H1 (cell line): ENCODE measurements at regions not wholly inside any gene's neighbourhood (a gene's known extent, or its start where the extent isn't known, plus 50 kb on each side); places are given as distances from the start of the nearest gene placed in this dataset.

Source experiments
- CTCF ChIA-PET: fragments of 300-600 bp; sonication (Branson Sonifier 250); formaldehyde crosslinking; loops from one replicate; lab custom pipeline; 2021; ENCODE audit not compliant: partially characterized antibody; lab: Charles Lee
- POLR2A ChIA-PET: fragments of 300-600 bp; sonication (Branson Sonifier 250); formaldehyde crosslinking; loops from one replicate; lab custom pipeline; 2021; ENCODE audit warnings: inconsistent platforms; ENCODE audit not compliant: partially characterized antibody; lab: Charles Lee
- DNase-seq, 2 experiments: peaks; one replicate each; pipeline versions ENCODE4 v3.0.0 to v3.0.0-alpha.2; 2010 to 2022; ENCODE audit warnings: low spot score in 2 of 2, low read depth in 1 of 2, mixed read lengths in 1 of 2
- FAIRE-seq: peaks from 2 replicates; lab custom pipeline; 2011; peaks lifted over from hg19 to GRCh38; lab: Jason Lieb, UNC
- H2AFZ ChIP-seq: 2 replicates; pipeline ENCODE4 v1.8.1; 2012; ENCODE audit warnings: low read length, inconsistent platforms
- H2AK5ac ChIP-seq: 2 replicates; pipeline ENCODE4 v1.6.1; 2013; ENCODE audit warnings: low read depth, low read length
- H2BK120ac ChIP-seq: replicated peaks from 2 replicates; pipeline ENCODE3; 2013; ENCODE audit warnings: low read depth, low read length, inconsistent platforms
- H2BK12ac ChIP-seq: 2 replicates; pipeline ENCODE4 v1.6.1; 2013; ENCODE audit warnings: low read depth, low read length
- H2BK15ac ChIP-seq: 2 replicates; pipeline ENCODE4 v1.6.1; 2013; ENCODE audit warnings: low read length
- H2BK20ac ChIP-seq: 2 replicates; pipeline ENCODE4 v1.6.1; 2013; ENCODE audit warnings: low read length
- H2BK5ac ChIP-seq: 2 replicates; pipeline ENCODE4 v1.6.1; 2013; ENCODE audit warnings: low read depth, low read length
- H3K14ac ChIP-seq: 2 replicates; pipeline ENCODE4 v1.6.1; 2013; ENCODE audit warnings: inconsistent platforms; ENCODE audit not compliant: insufficient read length
- H3K18ac ChIP-seq: 2 replicates; pipeline ENCODE4 v1.6.1; 2013; ENCODE audit warnings: low read length; ENCODE audit errors: extremely low read depth
- H3K23ac ChIP-seq: 2 replicates; pipeline ENCODE4 v1.6.1; 2013; ENCODE audit warnings: inconsistent platforms; ENCODE audit not compliant: insufficient read length
- H3K23me2 ChIP-seq: 2 replicates; pipeline ENCODE4 v1.6.1; 2013; ENCODE audit warnings: low read depth, low read length
- H3K27ac ChIP-seq: 2 replicates; pipeline ENCODE4 v1.6.1; 2011; ENCODE audit warnings: low read depth, low read length, inconsistent platforms
- H3K27me3 ChIP-seq, 4 experiments: replicated peaks in 1 of 4; 1 replicate in 1 of 4; 2 replicates in 3 of 4; pipeline versions ENCODE4 v1.6.1 to v1.8.1; 2011 to 2013; ENCODE audit warnings: low read length in 3 of 4, mild to moderate bottlenecking in 3 of 4, inconsistent platforms in 2 of 4, mixed read lengths in 2 of 4, moderate library complexity in 1 of 4; ENCODE audit not compliant: control insufficient read depth in 3 of 4, insufficient read depth in 3 of 4; ENCODE audit errors: extremely low read depth in 1 of 4
- H3K36me3 ChIP-seq, 4 experiments: 2 replicates each; pipeline versions ENCODE4 v1.6.1 to v1.8.1; 2011 to 2013; ENCODE audit warnings: mild to moderate bottlenecking in 4 of 4, low read length in 3 of 4, moderate library complexity in 2 of 4, control low read depth in 1 of 4, inconsistent platforms in 1 of 4; ENCODE audit not compliant: insufficient read depth in 4 of 4, control insufficient read depth in 2 of 4
- H3K4ac ChIP-seq: replicated peaks from 2 replicates; pipeline ENCODE3; 2013; ENCODE audit warnings: low read length, low read depth, mixed read lengths, inconsistent platforms; ENCODE audit not compliant: insufficient read length
- H3K4me1 ChIP-seq, 4 experiments: replicated peaks in 1 of 4; 1 replicate in 1 of 4; 2 replicates in 3 of 4; pipeline versions ENCODE4 v1.6.1 to v1.8.1; 2011 to 2013; ENCODE audit warnings: low read length in 3 of 4, inconsistent platforms in 2 of 4, mixed read lengths in 1 of 4; ENCODE audit not compliant: insufficient read depth in 4 of 4, control insufficient read depth in 3 of 4
- H3K4me2 ChIP-seq, 2 experiments: 2 replicates each; pipeline versions ENCODE4 v1.6.1 to v1.8.1; 2011 to 2013; ENCODE audit warnings: low read depth in 2 of 2, low read length in 2 of 2, control low read depth in 1 of 2, inconsistent platforms in 1 of 2, mild to moderate bottlenecking in 1 of 2; ENCODE audit not compliant: insufficient read depth in 1 of 2
- H3K4me3 ChIP-seq, 4 experiments: fragments of 200-600, 300-600 bp in 1 of 4; sonication (generic), shearing (Covaris generic), sonication (Bioruptor Twin) in 1 of 4; 2 replicates each; pipeline versions ENCODE4 v1.5.1 to v1.8.1; 2011 to 2016; ENCODE audit warnings: low read length in 4 of 4, low read depth in 3 of 4, control low read depth in 2 of 4, inconsistent platforms in 2 of 4, mild to moderate bottlenecking in 2 of 4, mixed read lengths in 1 of 4, moderate library complexity in 1 of 4; ENCODE audit not compliant: insufficient read depth in 2 of 4; ENCODE audit errors: extremely low read depth in 1 of 4
- H3K56ac ChIP-seq: replicated peaks from 2 replicates; pipeline ENCODE3; 2013; ENCODE audit warnings: low read depth, mild to moderate bottlenecking, mixed read lengths, low read length, inconsistent platforms; ENCODE audit not compliant: insufficient read length
- H3K79me1 ChIP-seq: 2 replicates; pipeline ENCODE4 v1.6.1; 2013; ENCODE audit warnings: low read depth, low read length, control low read depth
- H3K79me2 ChIP-seq, 2 experiments: 2 replicates each; pipeline versions ENCODE4 v1.6.1 to v1.8.1; 2012 to 2013; ENCODE audit warnings: low read length in 2 of 2, mild to moderate bottlenecking in 2 of 2, inconsistent platforms in 1 of 2; ENCODE audit not compliant: insufficient read depth in 2 of 2, control insufficient read depth in 1 of 2
- H3K9ac ChIP-seq, 4 experiments: replicated peaks in 1 of 4; 1 replicate in 1 of 4; 2 replicates in 3 of 4; pipeline versions ENCODE4 v1.6.1 to v1.8.1; 2011 to 2013; ENCODE audit warnings: low read depth in 3 of 4, low read length in 3 of 4, control low read depth in 2 of 4, mild to moderate bottlenecking in 2 of 4, moderate library complexity in 2 of 4, inconsistent platforms in 1 of 4; ENCODE audit errors: extremely low read depth in 1 of 4
- H3K9me3 ChIP-seq, 2 experiments: 2 replicates each; pipeline versions ENCODE4 v1.6.1 to v1.8.1; 2012 to 2013; ENCODE audit warnings: mild to moderate bottlenecking in 2 of 2, moderate library complexity in 2 of 2, control low read depth in 1 of 2, inconsistent platforms in 1 of 2, low read depth in 1 of 2, low read length in 1 of 2, mixed read lengths in 1 of 2; ENCODE audit not compliant: insufficient read depth in 2 of 2
- H4K20me1 ChIP-seq, 2 experiments: replicated peaks in 1 of 2; 2 replicates each; pipeline versions ENCODE3 to v1.8.1; 2011 to 2013; ENCODE audit warnings: inconsistent platforms in 2 of 2, low read length in 2 of 2, mild to moderate bottlenecking in 1 of 2; ENCODE audit not compliant: insufficient read depth in 2 of 2, control insufficient read depth in 1 of 2
- H4K5ac ChIP-seq: 2 replicates; pipeline ENCODE4 v1.6.1; 2013; ENCODE audit warnings: low read length, low read depth, mixed read lengths, inconsistent platforms; ENCODE audit not compliant: insufficient read length
- H4K8ac ChIP-seq: 2 replicates; pipeline ENCODE4 v1.8.0; 2013; ENCODE audit warnings: mild to moderate bottlenecking, moderate library complexity, low read length, inconsistent platforms; ENCODE audit not compliant: insufficient read depth; ENCODE audit errors: extremely low read depth
- H4K91ac ChIP-seq: replicated peaks from 2 replicates; pipeline ENCODE3; 2013; ENCODE audit warnings: low read length, mixed read lengths, inconsistent platforms; ENCODE audit not compliant: insufficient read length
- ATF3 ChIP-seq: IDR thresholded peaks from 2 replicates; pipeline ENCODE4 v1.6.1; 2011; ENCODE audit warnings: low read depth, mild to moderate bottlenecking, low read length; ENCODE audit not compliant: insufficient read depth
- CHD1 ChIP-seq: IDR thresholded peaks from 2 replicates; pipeline ENCODE4 v1.6.1; 2012; ENCODE audit warnings: low read depth, low read length, improper control_type of control experiment
- CHD2 ChIP-seq: IDR thresholded peaks from 2 replicates; pipeline ENCODE4 v1.6.1; 2012; ENCODE audit warnings: low read length, improper control_type of control experiment
- CREB1 ChIP-seq: IDR thresholded peaks from 2 replicates; pipeline ENCODE4 v1.6.1; 2012; ENCODE audit warnings: inconsistent platforms
- CTBP2 ChIP-seq: IDR thresholded peaks from 2 replicates; pipeline ENCODE4 v1.7.0; 2011; ENCODE audit warnings: borderline replicate concordance, mild to moderate bottlenecking, moderate library complexity, mixed read lengths, low read length; ENCODE audit not compliant: insufficient read depth, insufficient read length
- POLR2A ChIP-seq, 2 experiments: IDR thresholded peaks; 1 replicate in 1 of 2; 2 replicates in 1 of 2; pipeline ENCODE4 v1.6.1; 2011; ENCODE audit warnings: low read depth in 2 of 2, low read length in 2 of 2, mild to moderate bottlenecking in 2 of 2; ENCODE audit errors: control extremely low read depth in 1 of 2
- SIN3A ChIP-seq, 2 experiments: IDR thresholded peaks in 1 of 2; conservative IDR thresholded peaks in 1 of 2; 2 replicates each; pipeline ENCODE4 v1.6.1; 2011 to 2012; ENCODE audit warnings: low read length in 2 of 2, improper control_type of control experiment in 1 of 2, low read depth in 1 of 2, mild to moderate bottlenecking in 1 of 2
- TCF12 ChIP-seq: IDR thresholded peaks from 2 replicates; pipeline ENCODE4 v1.6.1; 2011; ENCODE audit warnings: low read depth, mild to moderate bottlenecking, low read length
- whole genome bisulfite sequencing, 2 experiments: shearing (Covaris generic) in 1 of 2; methylation state at CpG; one replicate each; pipeline versions ENCODE4 v1.1.6 to v1.1.7; 2013 to 2015; ENCODE audit warnings: low lambda C conversion rate in 2 of 2, mixed read lengths in 2 of 2, inconsistent platforms in 1 of 2, low coverage in 1 of 2, missing lambda C conversion rate in 1 of 2; ENCODE audit not compliant: insufficient replicate concordance in 2 of 2, insufficient coverage in 1 of 2, insufficient read length in 1 of 2; ENCODE audit errors: extremely low coverage in 1 of 2, missing lambda C conversion rate in 1 of 2; 5-methylcytosine and 5-hydroxymethylcytosine counted together

GRCh38 chr6:78398292-78398691, 469.1 kb upstream of the IRAK1BP1 start:
- Histone ChIP-seq H2AK5ac (no peak overlapping the region), H2BK12ac (no peak overlapping the region), H2BK20ac (no peak overlapping the region), H3K18ac (no peak overlapping the region), H2AFZ (no peak overlapping the region), H3K27me3 (no peaks in the 10 kb centered on the region), H4K20me1 (no peaks in the 10 kb centered on the region), H3K27ac (no peak overlapping the region), H3K79me1 (no peaks in the 10 kb centered on the region), H3K56ac (no peak overlapping the region), H3K4me1 (no peaks in the 10 kb centered on the region), H3K4me3 (no peak overlapping the region), H3K79me2 (no peaks in the 10 kb centered on the region), H3K9me3 (no peaks in the 10 kb centered on the region), H3K36me3 (no peaks in the 10 kb centered on the region), H4K5ac (no peak overlapping the region), H2BK5ac (no peak overlapping the region), H2BK15ac (no peak overlapping the region), H3K9ac (no peak overlapping the region), H2BK120ac (no peak overlapping the region), H3K4me2 (no peak overlapping the region), H3K14ac (no peak overlapping the region), H3K23ac (no peak overlapping the region), H3K23me2 (no peaks in the 10 kb centered on the region), H4K8ac (no peak overlapping the region), H4K91ac (no peak overlapping the region), H3K4ac (no peak overlapping the region)
- 87% methylated on average over 2 of the region's 2 CpGs; no CpG with 5 or more reads in 1 of the 2 experiments for WGBS, 2 experiments
- ChIA-PET CTCF (interaction anchor here (0.6 to 0.7 kb wide), 2 partner anchors 262 to 316 kb away, joined by 3 to 4 read pairs; no protein-coding TSS in a partner anchor), POLR2A (no interaction called here)
- DNase-seq: no peak
- FAIRE-seq: no peak
- no peak for TF ChIP-seq ATF3
- TF ChIP-seq POLR2A (IDR thresholded peaks at IDR 0.05; ENCODE audit: control extremely low read depth in 1 of 2, low read depth in 2 of 2, low read length in 2 of 2): no peak
- no peak for TF ChIP-seq CTBP2
- TF ChIP-seq CHD1: no peak
- TF ChIP-seq CREB1: no peak
- TF ChIP-seq TCF12: no peak
- TF ChIP-seq SIN3A (conservative IDR thresholded peaks at IDR 0.05 in 1 of 2, IDR thresholded peaks at IDR 0.05 in 1 of 2; ENCODE audit: low read depth in 1 of 2, low read length in 2 of 2): no peak
- no peak for TF ChIP-seq CHD2
